H9 (cell line): ENCODE measurements at regions not wholly inside any gene's neighbourhood (a gene's known extent, or its start where the extent isn't known, plus 50 kb on each side); places are given as distances from the start of the nearest gene placed in this dataset.

Source experiments
- DNase-seq: peaks from one replicate; pipeline ENCODE4 v3.0.0-alpha.2; 2017
- H2AFZ ChIP-seq: one replicate; pipeline ENCODE4 v1.6.1; 2013; ENCODE audit warnings: mild to moderate bottlenecking, low read length, control low read depth, moderate library complexity
- H2AK5ac ChIP-seq: 2 replicates; pipeline ENCODE4 v1.6.1; 2013; ENCODE audit warnings: low read length, control low read depth, mixed read lengths; ENCODE audit not compliant: insufficient read length
- H2BK120ac ChIP-seq: one replicate; pipeline ENCODE4 v1.6.1; 2013; ENCODE audit warnings: low read depth, mild to moderate bottlenecking, low read length, control low read depth, inconsistent platforms; ENCODE audit not compliant: poor library complexity, severe bottlenecking
- H2BK12ac ChIP-seq: 2 replicates; pipeline ENCODE4 v1.6.1; 2013; ENCODE audit warnings: low read length, control low read depth, mixed read lengths, low read depth; ENCODE audit not compliant: insufficient read length
- H2BK15ac ChIP-seq: 2 replicates; pipeline ENCODE4 v1.6.1; 2013; ENCODE audit warnings: low read depth, low read length, control low read depth
- H2BK20ac ChIP-seq: one replicate; pipeline ENCODE4 v1.6.1; 2013; ENCODE audit warnings: low read depth, mild to moderate bottlenecking, low read length, control low read depth, inconsistent platforms; ENCODE audit not compliant: poor library complexity, severe bottlenecking
- H2BK5ac ChIP-seq: 2 replicates; pipeline ENCODE4 v1.6.1; 2013; ENCODE audit warnings: low read length, control low read depth, mixed read lengths; ENCODE audit not compliant: insufficient read length
- H3K14ac ChIP-seq: 2 replicates; pipeline ENCODE4 v1.6.1; 2013; ENCODE audit warnings: low read length, control low read depth; ENCODE audit not compliant: insufficient read depth
- H3K18ac ChIP-seq: 2 replicates; pipeline ENCODE4 v1.6.1; 2013; ENCODE audit warnings: low read depth, mild to moderate bottlenecking, mixed read lengths, low read length, control low read depth; ENCODE audit not compliant: insufficient read length
- H3K23ac ChIP-seq: 2 replicates; pipeline ENCODE4 v1.6.1; 2013; ENCODE audit warnings: low read length, control low read depth, mixed read lengths, low read depth; ENCODE audit not compliant: insufficient read length
- H3K23me2 ChIP-seq: 2 replicates; pipeline ENCODE4 v1.6.1; 2013; ENCODE audit warnings: low read depth, mild to moderate bottlenecking, mixed read lengths, low read length, control low read depth; ENCODE audit not compliant: insufficient read length, poor library complexity, severe bottlenecking
- H3K27ac ChIP-seq: 2 replicates; pipeline ENCODE4 v1.5.1; 2013; ENCODE audit warnings: low read length, control low read depth, mixed read lengths, low read depth; ENCODE audit not compliant: insufficient read length
- H3K27me3 ChIP-seq: 2 replicates; pipeline ENCODE4 v1.6.1; 2013; ENCODE audit warnings: low read length, control low read depth, inconsistent platforms; ENCODE audit not compliant: insufficient read depth
- H3K4ac ChIP-seq: 2 replicates; pipeline ENCODE4 v1.6.1; 2013; ENCODE audit warnings: low read depth, mild to moderate bottlenecking, control low read depth, inconsistent platforms, low read length, moderate library complexity
- H3K4me1 ChIP-seq: 2 replicates; pipeline ENCODE4 v1.6.1; 2013; ENCODE audit warnings: low read length, control low read depth, inconsistent platforms; ENCODE audit not compliant: insufficient read depth
- H3K4me2 ChIP-seq: 2 replicates; pipeline ENCODE4 v1.6.1; 2013; ENCODE audit warnings: low read length, control low read depth, mixed read lengths; ENCODE audit not compliant: insufficient read length, insufficient read depth
- H3K56ac ChIP-seq: 2 replicates; pipeline ENCODE4 v1.6.1; 2013; ENCODE audit warnings: low read depth, mild to moderate bottlenecking, mixed read lengths, low read length, control low read depth; ENCODE audit not compliant: insufficient read length
- H3K79me1 ChIP-seq: 2 replicates; pipeline ENCODE4 v1.6.1; 2013; ENCODE audit warnings: low read depth, mild to moderate bottlenecking, moderate library complexity, low read length, control low read depth, inconsistent platforms; ENCODE audit not compliant: insufficient read depth, poor library complexity, severe bottlenecking
- H3K79me2 ChIP-seq: 2 replicates; pipeline ENCODE4 v1.6.1; 2013; ENCODE audit warnings: low read length, control low read depth, inconsistent platforms; ENCODE audit not compliant: insufficient read depth
- H3K9ac ChIP-seq: 2 replicates; pipeline ENCODE4 v1.6.1; 2013; ENCODE audit warnings: low read length, control low read depth, mixed read lengths; ENCODE audit not compliant: insufficient read length; ENCODE audit errors: extremely low read depth
- H3K9me3 ChIP-seq: one replicate; pipeline ENCODE4 v1.6.1; 2013; ENCODE audit warnings: low read depth, low read length, inconsistent platforms; ENCODE audit not compliant: control insufficient read depth
- H3T11ph ChIP-seq: one replicate; pipeline ENCODE4 v1.6.1; 2013; ENCODE audit warnings: mild to moderate bottlenecking, low read length, control low read depth, inconsistent platforms
- H4K20me1 ChIP-seq: one replicate; pipeline ENCODE4 v1.6.1; 2013; ENCODE audit not compliant: control insufficient read depth, insufficient read length, insufficient read depth
- H4K5ac ChIP-seq: 2 replicates; pipeline ENCODE4 v1.6.1; 2013; ENCODE audit warnings: low read depth, mild to moderate bottlenecking, mixed read lengths, low read length, control low read depth; ENCODE audit not compliant: insufficient read length
- H4K8ac ChIP-seq: replicated peaks from 2 replicates; pipeline ENCODE4 v1.6.1; 2013; ENCODE audit warnings: low read length, control low read depth, mixed read lengths, low read depth; ENCODE audit not compliant: insufficient read length
- H4K91ac ChIP-seq: 2 replicates; pipeline ENCODE4 v1.6.1; 2013; ENCODE audit warnings: low read depth, mild to moderate bottlenecking, moderate library complexity, mixed read lengths, low read length, control low read depth; ENCODE audit not compliant: insufficient read length
- H3K27ac Mint-ChIP-seq, 3 experiments: 2 replicates in 2 of 3; 3 replicates in 1 of 3; pipeline ENCODE4 v1.8.0; 2020 to 2021; ENCODE audit warnings: mixed read lengths in 3 of 3, mild to moderate bottlenecking in 1 of 3, moderate library complexity in 1 of 3
- H3K27me3 Mint-ChIP-seq: 2 replicates; pipeline ENCODE4 v1.8.0; 2021; ENCODE audit warnings: low read depth, mild to moderate bottlenecking, moderate library complexity, mixed read lengths
- H3K36me3 Mint-ChIP-seq, 3 experiments: 2 replicates in 2 of 3; 3 replicates in 1 of 3; pipeline ENCODE4 v1.8.0; 2020 to 2021; ENCODE audit warnings: low read depth in 3 of 3, mixed read lengths in 3 of 3; ENCODE audit not compliant: insufficient read depth in 1 of 3
- H3K4me1 Mint-ChIP-seq, 2 experiments: 2 replicates each; pipeline ENCODE4 v1.8.0; 2020; ENCODE audit warnings: mixed read lengths in 2 of 2
- H3K4me3 Mint-ChIP-seq, 2 experiments: 2 replicates in 1 of 2; 3 replicates in 1 of 2; pipeline ENCODE4 v1.8.0; 2020 to 2021; ENCODE audit warnings: mild to moderate bottlenecking in 2 of 2, mixed read lengths in 2 of 2, moderate library complexity in 1 of 2
- H3K9me3 Mint-ChIP-seq, 2 experiments: 2 replicates in 1 of 2; 3 replicates in 1 of 2; pipeline ENCODE4 v1.8.0; 2020; ENCODE audit warnings: mild to moderate bottlenecking in 2 of 2, mixed read lengths in 2 of 2, moderate library complexity in 1 of 2
- WGBS: extraction: QIAGEN DNeasy Blood & Tissue Kit; methylation state at CpG from one replicate; pipeline ENCODE4 v1.1.7; 2013; ENCODE audit warnings: missing lambda C conversion rate, low lambda C conversion rate, mixed read lengths; ENCODE audit not compliant: insufficient read length; ENCODE audit errors: extremely low coverage; 5-methylcytosine and 5-hydroxymethylcytosine counted together
- TF ChIP-seq, protein P1 (sequence below): fragments of 200-600 bp; sonication (generic); conservative IDR thresholded peaks from 3 replicates; pipeline ENCODE4 v1.8.0; 2021; ENCODE audit warnings: antibody characterized with exemption, mild to moderate bottlenecking

- no peak overlapping the region for H2BK20ac ChIP-seq
- H3K14ac ChIP-seq, result no peak overlapping the region
- no peak overlapping the region for H2AK5ac ChIP-seq
- H3K9me3 ChIP-seq, result no peaks in the 10 kb centered on the region
- H3K4me2 ChIP-seq, result no peak overlapping the region
- Mint-ChIP-seq H3K36me3 (no peaks in the 10 kb centered on the region), H3K4me3 (no peak overlapping the region), H3K9me3 (peaks cover 0 to 2% of the 10 kb centered on the region in 2 experiments; a peak in 1 of 5 replicates), H3K4me1 (peaks cover 22 to 23% of the 10 kb centered on the region in 2 experiments), H3K27ac (no peak overlapping the region), H3K27me3 (peaks cover 32% of the 10 kb centered on the region)
- H3K4me1 ChIP-seq, result no peaks in the 10 kb centered on the region; the same call in 1 of the 2 replicates
- H3K9ac ChIP-seq, result no peak overlapping the region
- TF ChIP-seq, protein P1, sequence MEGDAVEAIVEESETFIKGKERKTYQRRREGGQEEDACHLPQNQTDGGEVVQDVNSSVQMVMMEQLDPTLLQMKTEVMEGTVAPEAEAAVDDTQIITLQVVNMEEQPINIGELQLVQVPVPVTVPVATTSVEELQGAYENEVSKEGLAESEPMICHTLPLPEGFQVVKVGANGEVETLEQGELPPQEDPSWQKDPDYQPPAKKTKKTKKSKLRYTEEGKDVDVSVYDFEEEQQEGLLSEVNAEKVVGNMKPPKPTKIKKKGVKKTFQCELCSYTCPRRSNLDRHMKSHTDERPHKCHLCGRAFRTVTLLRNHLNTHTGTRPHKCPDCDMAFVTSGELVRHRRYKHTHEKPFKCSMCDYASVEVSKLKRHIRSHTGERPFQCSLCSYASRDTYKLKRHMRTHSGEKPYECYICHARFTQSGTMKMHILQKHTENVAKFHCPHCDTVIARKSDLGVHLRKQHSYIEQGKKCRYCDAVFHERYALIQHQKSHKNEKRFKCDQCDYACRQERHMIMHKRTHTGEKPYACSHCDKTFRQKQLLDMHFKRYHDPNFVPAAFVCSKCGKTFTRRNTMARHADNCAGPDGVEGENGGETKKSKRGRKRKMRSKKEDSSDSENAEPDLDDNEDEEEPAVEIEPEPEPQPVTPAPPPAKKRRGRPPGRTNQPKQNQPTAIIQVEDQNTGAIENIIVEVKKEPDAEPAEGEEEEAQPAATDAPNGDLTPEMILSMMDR, result no peak
- H4K5ac ChIP-seq, result no peak overlapping the region
- no peak overlapping the region for H2BK120ac ChIP-seq
- H3T11ph ChIP-seq, result no peak overlapping the region
- H3K23me2 ChIP-seq, result peaks cover 12% of the 10 kb centered on the region
- no peak overlapping the region for H2BK5ac ChIP-seq
- no peak overlapping the region for H2BK12ac ChIP-seq
- H3K27ac ChIP-seq, result no peak overlapping the region
- H3K23ac ChIP-seq, result no peak overlapping the region
- no peak overlapping the region for H3K18ac ChIP-seq
- no peak overlapping the region for H3K4ac ChIP-seq
- no peak overlapping the region for H2AFZ ChIP-seq
- DNase-seq, result no peak
- peaks cover 27% of the 10 kb centered on the region; the same call in 1 of the 2 replicates for H3K27me3 ChIP-seq
- no peaks in the 10 kb centered on the region for H4K20me1 ChIP-seq
- no CpG with 5 or more reads among the region's 2 CpGs for WGBS
- H2BK15ac ChIP-seq, result no peak overlapping the region
- no peak overlapping the region for H3K56ac ChIP-seq
- no peaks in the 10 kb centered on the region for H3K79me1 ChIP-seq
- no peak overlapping the region for H4K8ac ChIP-seq
- no peaks in the 10 kb centered on the region for H3K79me2 ChIP-seq
- no peak overlapping the region for H4K91ac ChIP-seq
Measured at GRCh38 chr1:13890766-13891165, 190.8 kb downstream of the PRDM2 start.
